OCI-LY1 (cell line): ENCODE measurements at regions not wholly inside any gene's neighbourhood (a gene's known extent, or its start where the extent isn't known, plus 50 kb on each side); places are given as distances from the start of the nearest gene placed in this dataset.

Source experiments
- CTCF ChIP-seq: fragments of 200-600 bp; sonication (generic), shearing (Covaris generic); IDR thresholded peaks from 2 replicates; pipeline ENCODE4 v1.5.1; 2017; ENCODE audit warnings: mild to moderate bottlenecking, antibody characterized with exemption, low read length, moderate library complexity, mixed read lengths
- EZH2 ChIP-seq: fragments of 200-600 bp; sonication (generic), shearing (Covaris generic); IDR thresholded peaks from 2 replicates; pipeline ENCODE4 v1.8.0; 2017; ENCODE audit warnings: borderline replicate concordance, mixed run types, mild to moderate bottlenecking, antibody characterized with exemption, low read length, moderate library complexity, mixed read lengths

GRCh38 chr5:143649937-143650621 lies 161.9 kb upstream of the HMHB1 start:
- TF ChIP-seq CTCF = no peak
- TF ChIP-seq EZH2 = no peak
